H9 (cell line): ENCODE measurements at regions not wholly inside any gene's neighbourhood (a gene's known extent, or its start where the extent isn't known, plus 50 kb on each side); places are given as distances from the start of the nearest gene placed in this dataset.

Experiments
- DNase-seq: peaks from one replicate; pipeline ENCODE4 v3.0.0-alpha.2; 2017
- H2AFZ ChIP-seq: one replicate; pipeline ENCODE4 v1.6.1; 2013; ENCODE audit warnings: mild to moderate bottlenecking, low read length, control low read depth, moderate library complexity
- H2AK5ac ChIP-seq: 2 replicates; pipeline ENCODE4 v1.6.1; 2013; ENCODE audit warnings: low read length, control low read depth, mixed read lengths; ENCODE audit not compliant: insufficient read length
- H2BK120ac ChIP-seq: one replicate; pipeline ENCODE4 v1.6.1; 2013; ENCODE audit warnings: low read depth, mild to moderate bottlenecking, low read length, control low read depth, inconsistent platforms; ENCODE audit not compliant: poor library complexity, severe bottlenecking
- H2BK12ac ChIP-seq: 2 replicates; pipeline ENCODE4 v1.6.1; 2013; ENCODE audit warnings: low read length, control low read depth, mixed read lengths, low read depth; ENCODE audit not compliant: insufficient read length
- H2BK15ac ChIP-seq: 2 replicates; pipeline ENCODE4 v1.6.1; 2013; ENCODE audit warnings: low read depth, low read length, control low read depth
- H2BK20ac ChIP-seq: one replicate; pipeline ENCODE4 v1.6.1; 2013; ENCODE audit warnings: low read depth, mild to moderate bottlenecking, low read length, control low read depth, inconsistent platforms; ENCODE audit not compliant: poor library complexity, severe bottlenecking
- H2BK5ac ChIP-seq: 2 replicates; pipeline ENCODE4 v1.6.1; 2013; ENCODE audit warnings: low read length, control low read depth, mixed read lengths; ENCODE audit not compliant: insufficient read length
- H3K14ac ChIP-seq: 2 replicates; pipeline ENCODE4 v1.6.1; 2013; ENCODE audit warnings: low read length, control low read depth; ENCODE audit not compliant: insufficient read depth
- H3K18ac ChIP-seq: 2 replicates; pipeline ENCODE4 v1.6.1; 2013; ENCODE audit warnings: low read depth, mild to moderate bottlenecking, mixed read lengths, low read length, control low read depth; ENCODE audit not compliant: insufficient read length
- H3K23ac ChIP-seq: 2 replicates; pipeline ENCODE4 v1.6.1; 2013; ENCODE audit warnings: low read length, control low read depth, mixed read lengths, low read depth; ENCODE audit not compliant: insufficient read length
- H3K23me2 ChIP-seq: 2 replicates; pipeline ENCODE4 v1.6.1; 2013; ENCODE audit warnings: low read depth, mild to moderate bottlenecking, mixed read lengths, low read length, control low read depth; ENCODE audit not compliant: insufficient read length, poor library complexity, severe bottlenecking
- H3K27ac ChIP-seq: 2 replicates; pipeline ENCODE4 v1.5.1; 2013; ENCODE audit warnings: low read length, control low read depth, mixed read lengths, low read depth; ENCODE audit not compliant: insufficient read length
- H3K27me3 ChIP-seq: 2 replicates; pipeline ENCODE4 v1.6.1; 2013; ENCODE audit warnings: low read length, control low read depth, inconsistent platforms; ENCODE audit not compliant: insufficient read depth
- H3K4ac ChIP-seq: 2 replicates; pipeline ENCODE4 v1.6.1; 2013; ENCODE audit warnings: low read depth, mild to moderate bottlenecking, control low read depth, inconsistent platforms, low read length, moderate library complexity
- H3K4me1 ChIP-seq: 2 replicates; pipeline ENCODE4 v1.6.1; 2013; ENCODE audit warnings: low read length, control low read depth, inconsistent platforms; ENCODE audit not compliant: insufficient read depth
- H3K4me2 ChIP-seq: 2 replicates; pipeline ENCODE4 v1.6.1; 2013; ENCODE audit warnings: low read length, control low read depth, mixed read lengths; ENCODE audit not compliant: insufficient read length, insufficient read depth
- H3K56ac ChIP-seq: 2 replicates; pipeline ENCODE4 v1.6.1; 2013; ENCODE audit warnings: low read depth, mild to moderate bottlenecking, mixed read lengths, low read length, control low read depth; ENCODE audit not compliant: insufficient read length
- H3K79me1 ChIP-seq: 2 replicates; pipeline ENCODE4 v1.6.1; 2013; ENCODE audit warnings: low read depth, mild to moderate bottlenecking, moderate library complexity, low read length, control low read depth, inconsistent platforms; ENCODE audit not compliant: insufficient read depth, poor library complexity, severe bottlenecking
- H3K79me2 ChIP-seq: 2 replicates; pipeline ENCODE4 v1.6.1; 2013; ENCODE audit warnings: low read length, control low read depth, inconsistent platforms; ENCODE audit not compliant: insufficient read depth
- H3K9ac ChIP-seq: 2 replicates; pipeline ENCODE4 v1.6.1; 2013; ENCODE audit warnings: low read length, control low read depth, mixed read lengths; ENCODE audit not compliant: insufficient read length; ENCODE audit errors: extremely low read depth
- H3K9me3 ChIP-seq: one replicate; pipeline ENCODE4 v1.6.1; 2013; ENCODE audit warnings: low read depth, low read length, inconsistent platforms; ENCODE audit not compliant: control insufficient read depth
- H3T11ph ChIP-seq: one replicate; pipeline ENCODE4 v1.6.1; 2013; ENCODE audit warnings: mild to moderate bottlenecking, low read length, control low read depth, inconsistent platforms
- H4K20me1 ChIP-seq: one replicate; pipeline ENCODE4 v1.6.1; 2013; ENCODE audit not compliant: control insufficient read depth, insufficient read length, insufficient read depth
- H4K5ac ChIP-seq: 2 replicates; pipeline ENCODE4 v1.6.1; 2013; ENCODE audit warnings: low read depth, mild to moderate bottlenecking, mixed read lengths, low read length, control low read depth; ENCODE audit not compliant: insufficient read length
- H4K8ac ChIP-seq: replicated peaks from 2 replicates; pipeline ENCODE4 v1.6.1; 2013; ENCODE audit warnings: low read length, control low read depth, mixed read lengths, low read depth; ENCODE audit not compliant: insufficient read length
- H4K91ac ChIP-seq: 2 replicates; pipeline ENCODE4 v1.6.1; 2013; ENCODE audit warnings: low read depth, mild to moderate bottlenecking, moderate library complexity, mixed read lengths, low read length, control low read depth; ENCODE audit not compliant: insufficient read length
- H3K27ac Mint-ChIP-seq, 3 experiments: 2 replicates in 2 of 3; 3 replicates in 1 of 3; pipeline ENCODE4 v1.8.0; 2020 to 2021; ENCODE audit warnings: mixed read lengths in 3 of 3, mild to moderate bottlenecking in 1 of 3, moderate library complexity in 1 of 3
- H3K27me3 Mint-ChIP-seq: 2 replicates; pipeline ENCODE4 v1.8.0; 2021; ENCODE audit warnings: low read depth, mild to moderate bottlenecking, moderate library complexity, mixed read lengths
- H3K36me3 Mint-ChIP-seq, 3 experiments: 2 replicates in 2 of 3; 3 replicates in 1 of 3; pipeline ENCODE4 v1.8.0; 2020 to 2021; ENCODE audit warnings: low read depth in 3 of 3, mixed read lengths in 3 of 3; ENCODE audit not compliant: insufficient read depth in 1 of 3
- H3K4me1 Mint-ChIP-seq, 2 experiments: 2 replicates each; pipeline ENCODE4 v1.8.0; 2020; ENCODE audit warnings: mixed read lengths in 2 of 2
- H3K4me3 Mint-ChIP-seq, 2 experiments: 2 replicates in 1 of 2; 3 replicates in 1 of 2; pipeline ENCODE4 v1.8.0; 2020 to 2021; ENCODE audit warnings: mild to moderate bottlenecking in 2 of 2, mixed read lengths in 2 of 2, moderate library complexity in 1 of 2
- H3K9me3 Mint-ChIP-seq, 2 experiments: 2 replicates in 1 of 2; 3 replicates in 1 of 2; pipeline ENCODE4 v1.8.0; 2020; ENCODE audit warnings: mild to moderate bottlenecking in 2 of 2, mixed read lengths in 2 of 2, moderate library complexity in 1 of 2
- WGBS: extraction: QIAGEN DNeasy Blood & Tissue Kit; methylation state at CpG from one replicate; pipeline ENCODE4 v1.1.7; 2013; ENCODE audit warnings: missing lambda C conversion rate, low lambda C conversion rate, mixed read lengths; ENCODE audit not compliant: insufficient read length; ENCODE audit errors: extremely low coverage; 5-methylcytosine and 5-hydroxymethylcytosine counted together
- TF ChIP-seq, protein P1 (sequence below): fragments of 200-600 bp; sonication (generic); conservative IDR thresholded peaks from 3 replicates; pipeline ENCODE4 v1.8.0; 2021; ENCODE audit warnings: antibody characterized with exemption, mild to moderate bottlenecking

DNA sequence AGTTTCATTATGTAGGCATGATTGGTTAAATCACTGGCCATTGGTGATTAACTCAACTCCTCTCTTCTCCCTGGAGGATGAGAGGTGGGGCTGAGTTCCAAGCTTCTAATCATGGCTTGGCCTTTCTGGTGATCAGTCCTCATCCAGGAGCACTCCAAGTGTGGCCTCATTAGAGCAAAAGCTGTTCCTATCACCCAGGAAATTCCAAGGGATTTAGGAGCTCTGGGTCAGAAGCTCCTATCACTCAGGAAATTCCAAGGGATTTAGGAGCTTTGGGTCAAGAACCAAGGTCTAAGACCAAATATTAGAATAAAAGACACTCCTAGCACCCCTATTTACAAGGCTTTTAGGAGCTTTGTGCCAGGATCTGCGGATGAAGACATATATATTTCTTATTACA, 168.0 kb upstream of the BDNF start:
- H4K8ac ChIP-seq, result no peak overlapping the region
- H3K4me1 ChIP-seq, result no peaks in the 10 kb centered on the region
- no peak overlapping the region for H4K91ac ChIP-seq
- H2BK12ac ChIP-seq, result no peak overlapping the region
- no peak overlapping the region for H2BK120ac ChIP-seq
- no peaks in the 10 kb centered on the region for H3K79me2 ChIP-seq
- no peaks in the 10 kb centered on the region for H4K20me1 ChIP-seq
- no peak overlapping the region for H3K27ac ChIP-seq
- H2BK15ac ChIP-seq, result no peak overlapping the region
- H3K4me3 Mint-ChIP-seq, result no peak overlapping the region
- no peak overlapping the region for H2BK5ac ChIP-seq
- peaks cover 1% of the 10 kb centered on the region for H3K27me3 Mint-ChIP-seq
- H3K56ac ChIP-seq, result no peak overlapping the region
- H3K4me2 ChIP-seq, result no peak overlapping the region
- peaks cover 0 to 2% of the 10 kb centered on the region in 2 experiments; a peak in 1 of 4 replicates for H3K4me1 Mint-ChIP-seq
- H3K14ac ChIP-seq, result no peak overlapping the region
- H3K79me1 ChIP-seq, result no peaks in the 10 kb centered on the region
- H3K4ac ChIP-seq, result no peak overlapping the region
- no peak overlapping the region for H3K23ac ChIP-seq
- TF ChIP-seq, protein P1, sequence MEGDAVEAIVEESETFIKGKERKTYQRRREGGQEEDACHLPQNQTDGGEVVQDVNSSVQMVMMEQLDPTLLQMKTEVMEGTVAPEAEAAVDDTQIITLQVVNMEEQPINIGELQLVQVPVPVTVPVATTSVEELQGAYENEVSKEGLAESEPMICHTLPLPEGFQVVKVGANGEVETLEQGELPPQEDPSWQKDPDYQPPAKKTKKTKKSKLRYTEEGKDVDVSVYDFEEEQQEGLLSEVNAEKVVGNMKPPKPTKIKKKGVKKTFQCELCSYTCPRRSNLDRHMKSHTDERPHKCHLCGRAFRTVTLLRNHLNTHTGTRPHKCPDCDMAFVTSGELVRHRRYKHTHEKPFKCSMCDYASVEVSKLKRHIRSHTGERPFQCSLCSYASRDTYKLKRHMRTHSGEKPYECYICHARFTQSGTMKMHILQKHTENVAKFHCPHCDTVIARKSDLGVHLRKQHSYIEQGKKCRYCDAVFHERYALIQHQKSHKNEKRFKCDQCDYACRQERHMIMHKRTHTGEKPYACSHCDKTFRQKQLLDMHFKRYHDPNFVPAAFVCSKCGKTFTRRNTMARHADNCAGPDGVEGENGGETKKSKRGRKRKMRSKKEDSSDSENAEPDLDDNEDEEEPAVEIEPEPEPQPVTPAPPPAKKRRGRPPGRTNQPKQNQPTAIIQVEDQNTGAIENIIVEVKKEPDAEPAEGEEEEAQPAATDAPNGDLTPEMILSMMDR, result no peak
- H2BK20ac ChIP-seq, result no peak overlapping the region
- H3K27ac Mint-ChIP-seq, result no peak overlapping the region
- no peak overlapping the region for H3T11ph ChIP-seq
- no peaks in the 10 kb centered on the region; a peak in 1 of 7 replicates for H3K36me3 Mint-ChIP-seq
- no peaks in the 10 kb centered on the region for H3K9me3 ChIP-seq
- no peak for DNase-seq
- no CpG with 5 or more reads among the region's 1 CpG for WGBS
- no peaks in the 10 kb centered on the region for H3K9me3 Mint-ChIP-seq
- no peaks in the 10 kb centered on the region for H3K23me2 ChIP-seq
- H2AFZ ChIP-seq, result no peak overlapping the region
- no peak overlapping the region for H2AK5ac ChIP-seq
- no peaks in the 10 kb centered on the region for H3K27me3 ChIP-seq
- H4K5ac ChIP-seq, result no peak overlapping the region
- no peak overlapping the region for H3K9ac ChIP-seq
- H3K18ac ChIP-seq, result no peak overlapping the region
